Spinal cord (tissue), 9 donors: ENCODE measurements at regions not wholly inside any gene's neighbourhood (a gene's known extent, or its start where the extent isn't known, plus 50 kb on each side); places are given as distances from the start of the nearest gene placed in this dataset.

Experiments
- DNase-seq, 6 donors: peaks; one replicate each; pipeline versions ENCODE4 v3.0.0 to v3.0.0-alpha.2; 2013 to 2015; ENCODE audit warnings: low spot score in 6 of 6, low read depth in 4 of 6
- H3K27ac ChIP-seq: one replicate; pipeline ENCODE4 v1.5.1; 2013; ENCODE audit warnings: low read depth, low read length, control low read depth
- H3K27me3 ChIP-seq: one replicate; pipeline ENCODE4 v1.6.1; 2013; ENCODE audit warnings: low read length; ENCODE audit not compliant: control insufficient read depth, insufficient read depth
- H3K36me3 ChIP-seq: one replicate; pipeline ENCODE4 v1.6.1; 2013; ENCODE audit warnings: low read length; ENCODE audit not compliant: control insufficient read depth, insufficient read depth
- H3K4me1 ChIP-seq: one replicate; pipeline ENCODE4 v1.6.1; 2013; ENCODE audit warnings: low read length; ENCODE audit not compliant: control insufficient read depth, insufficient read depth
- H3K4me3 ChIP-seq: one replicate; pipeline ENCODE4 v1.5.1; 2013; ENCODE audit warnings: low read depth, low read length, control low read depth
- H3K9me3 ChIP-seq: one replicate; pipeline ENCODE4 v1.6.1; 2013; ENCODE audit warnings: low read length; ENCODE audit not compliant: control insufficient read depth, insufficient read depth
- WGBS: methylation state at CpG from one replicate; pipeline ENCODE4 v1.1.5; 2013; ENCODE audit warnings: missing lambda C conversion rate; ENCODE audit not compliant: insufficient coverage; 5-methylcytosine and 5-hydroxymethylcytosine counted together
- donor health status: healthy.

GRCh38 chr2:220198896-220199295 is 571.5 kb downstream of the SLC4A3 start:
- Histone ChIP-seq H3K36me3 (no peaks in the 10 kb centered on the region), H3K27me3 (no peaks in the 10 kb centered on the region), H3K4me1 (no peaks in the 10 kb centered on the region), H3K27ac (no peak overlapping the region), H3K9me3 (peaks cover 2% of the 10 kb centered on the region), H3K4me3 (no peak overlapping the region)
- WGBS = 50% methylated on average over 2 of the region's 7 CpGs
- peak in 2 of 6 donors; percentile 58 to 60 for DNase-seq

GRCh38 chr2:220202066-220202465 is 574.6 kb downstream of the SLC4A3 start:
- Histone ChIP-seq H3K4me3 (no peak overlapping the region), H3K9me3 (no peaks in the 10 kb centered on the region), H3K4me1 (no peaks in the 10 kb centered on the region), H3K36me3 (no peaks in the 10 kb centered on the region), H3K27ac (no peak overlapping the region), H3K27me3 (no peaks in the 10 kb centered on the region)
- DNase-seq = no peak

GRCh38 chr2:220209093-220209492 is 581.7 kb downstream of the SLC4A3 start:
- Histone ChIP-seq H3K9me3 (no peaks in the 10 kb centered on the region), H3K27me3 (no peaks in the 10 kb centered on the region), H3K4me1 (no peaks in the 10 kb centered on the region), H3K4me3 (no peak overlapping the region), H3K36me3 (no peaks in the 10 kb centered on the region), H3K27ac (no peak overlapping the region)
- no CpG with 5 or more reads among the region's 1 CpG for WGBS
- DNase-seq = no peak

- Histone ChIP-seq H3K36me3 (no peaks in the 10 kb centered on the region), H3K4me3 (no peak overlapping the region), H3K9me3 (no peaks in the 10 kb centered on the region), H3K27me3 (no peaks in the 10 kb centered on the region), H3K27ac (no peak overlapping the region), H3K4me1 (no peaks in the 10 kb centered on the region)
- no CpG with 5 or more reads among the region's 4 CpGs for WGBS
- DNase-seq = no peak
These were observed 582.3 kb downstream of the SLC4A3 start for GRCh38 chr2:220209751-220210150.

GRCh38 chr2:220212296-220213080 is 585.1 kb downstream of the SLC4A3 start:
- H3K4me1 ChIP-seq = no peaks in the 10 kb centered on the region
- H3K27me3 ChIP-seq = no peaks in the 10 kb centered on the region
- WGBS = no CpG with 5 or more reads among the region's 5 CpGs
- DNase-seq = peak in 2 of 6 donors; percentile 62 to 89
- no peaks in the 10 kb centered on the region for H3K36me3 ChIP-seq
- no peaks in the 10 kb centered on the region for H3K9me3 ChIP-seq
- H3K27ac ChIP-seq = no peak overlapping the region
- no peak overlapping the region for H3K4me3 ChIP-seq

GRCh38 chr2:220215785-220216184 is 588.4 kb downstream of the SLC4A3 start:
- Histone ChIP-seq H3K27me3 (no peaks in the 10 kb centered on the region), H3K27ac (no peak overlapping the region), H3K9me3 (no peaks in the 10 kb centered on the region), H3K36me3 (no peaks in the 10 kb centered on the region), H3K4me1 (no peaks in the 10 kb centered on the region), H3K4me3 (no peak overlapping the region)
- WGBS = 14% methylated on average over 1 of the region's 3 CpGs
- no peak for DNase-seq

- no peaks in the 10 kb centered on the region for H3K4me1 ChIP-seq
- no peak for DNase-seq
- H3K27me3 ChIP-seq = no peaks in the 10 kb centered on the region
- H3K36me3 ChIP-seq = no peaks in the 10 kb centered on the region
- no peaks in the 10 kb centered on the region for H3K9me3 ChIP-seq
- no peak overlapping the region for H3K4me3 ChIP-seq
- no peak overlapping the region for H3K27ac ChIP-seq
These were observed 591.9 kb downstream of the SLC4A3 start for GRCh38 chr2:220219371-220219770.

- Histone ChIP-seq H3K27me3 (no peaks in the 10 kb centered on the region), H3K9me3 (no peaks in the 10 kb centered on the region), H3K4me1 (peaks cover 4% of the 10 kb centered on the region), H3K36me3 (no peaks in the 10 kb centered on the region), H3K4me3 (no peak overlapping the region), H3K27ac (no peak overlapping the region)
- DNase-seq = no peak
- WGBS = no CpG with 5 or more reads among the region's 2 CpGs
These were observed 592.6 kb downstream of the SLC4A3 start for GRCh38 chr2:220220009-220220408.

GRCh38 chr2:220221992-220222391 is 594.6 kb downstream of the SLC4A3 start:
- DNase-seq = no peak
- H3K4me3 ChIP-seq = no peak overlapping the region
- WGBS = 93% methylated on average over 3 of the region's 5 CpGs
- no peak overlapping the region for H3K27ac ChIP-seq
- H3K9me3 ChIP-seq = no peaks in the 10 kb centered on the region
- no peaks in the 10 kb centered on the region for H3K27me3 ChIP-seq
- H3K36me3 ChIP-seq = no peaks in the 10 kb centered on the region
- H3K4me1 ChIP-seq = peaks cover 4% of the 10 kb centered on the region

- no peak overlapping the region for H3K27ac ChIP-seq
- no peak overlapping the region for H3K4me3 ChIP-seq
- H3K9me3 ChIP-seq = no peaks in the 10 kb centered on the region
- no peaks in the 10 kb centered on the region for H3K36me3 ChIP-seq
- DNase-seq = peak in 3 of 6 donors; percentile 29 to 67 (median 63)
- WGBS = 25% methylated on average over 4 of the region's 4 CpGs
- H3K4me1 ChIP-seq = peaks cover 4% of the 10 kb centered on the region
- H3K27me3 ChIP-seq = no peaks in the 10 kb centered on the region
These were observed 597.5 kb downstream of the SLC4A3 start for GRCh38 chr2:220224691-220225543.
